ENCODE measurements at regions not wholly inside any gene's neighbourhood (a gene's known extent, or its start where the extent isn't known, plus 50 kb on each side); places are given as distances from the start of the nearest gene placed in this dataset.
"Not testable (repeated sequence)": the region's sequence is repeated elsewhere in the genome, so short reads cannot be mapped to it uniquely, and the experiment has no call there.

- peaks cover 0 to 3% (median 0%) of the 10 kb centered on the region in 8 donors for H3K9me3 ChIP-seq
- no peak for DNase-seq
- TF ChIP-seq CTCF (IDR thresholded peaks at IDR 0.05 in 8 of 11, conservative IDR thresholded peaks at IDR 0.05 in 3 of 11) (peak in 1 of 11 experiments; percentile 19), POLR2AphosphoS5 (IDR thresholded peaks at IDR 0.05) (no peak)
- intact Hi-C loops (cut with DNase I; ENCODE audit: low total_unique reads) = no loop called here
- WGBS, 5 donors = 10 to 25% (median 19%) methylated on average over 3 of the region's 3 CpGs
- no peaks in the 10 kb centered on the region for H3K4me1 ChIP-seq
- H3K27me3 ChIP-seq (replicated peaks in 1 of 7) = no peaks in the 10 kb centered on the region
- H3K36me3 ChIP-seq = no peaks in the 10 kb centered on the region
- no peak overlapping the region for H3K27ac ChIP-seq
- no peak overlapping the region for H3K4me3 ChIP-seq
Observed at GRCh38 chr4:188781655-188782054, 642.4 kb downstream of the TRIML1 start.

DNA sequence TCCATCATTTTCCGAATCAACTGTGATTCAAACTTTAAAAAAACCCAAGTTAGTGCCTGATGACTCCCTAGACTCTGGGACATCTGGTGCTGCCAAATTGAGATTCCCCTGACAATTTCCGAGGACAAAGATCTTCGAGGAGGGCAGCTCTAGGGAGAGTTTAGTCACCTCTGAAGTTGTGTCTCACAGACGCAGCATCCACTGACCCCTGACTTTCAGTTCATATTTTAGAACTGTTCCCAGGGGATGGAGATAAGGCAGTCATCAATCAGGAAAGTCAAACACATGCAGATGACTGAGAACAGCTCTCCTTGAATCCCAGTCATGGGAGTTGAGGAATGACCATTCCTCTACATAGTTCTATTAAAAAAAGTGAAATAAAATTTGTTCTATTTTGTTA is 643.9 kb downstream of the TRIML1 start:
- TF ChIP-seq POLR2A (IDR thresholded peaks at IDR 0.05) (no peak), POLR2AphosphoS5 (IDR thresholded peaks at IDR 0.05) (no peak), CTCF (IDR thresholded peaks at IDR 0.05 in 8 of 11, conservative IDR thresholded peaks at IDR 0.05 in 3 of 11) (no peak)
- no peaks in the 10 kb centered on the region for H3K4me1 ChIP-seq
- DNase-seq = no peak
- intact Hi-C loops (cut with DNase I; ENCODE audit: low total_unique reads) = no loop called here
- no peak overlapping the region for H3K27ac ChIP-seq
- no peaks in the 10 kb centered on the region for H3K36me3 ChIP-seq
- H3K4me3 ChIP-seq = no peak overlapping the region
- WGBS, 5 donors = 62 to 83% (median 79%) methylated on average over 4 of the region's 4 CpGs
- peaks cover 0 to 5% (median 0%) of the 10 kb centered on the region in 8 donors for H3K9me3 ChIP-seq
- no peaks in the 10 kb centered on the region for H3K27me3 ChIP-seq (replicated peaks in 1 of 7)

- WGBS, 5 donors = 79 to 90% (median 84%) methylated on average over 7 of the region's 7 CpGs
Observed at GRCh38 chr4:188783606-188784160, 644.4 kb downstream of the TRIML1 start.

DNA sequence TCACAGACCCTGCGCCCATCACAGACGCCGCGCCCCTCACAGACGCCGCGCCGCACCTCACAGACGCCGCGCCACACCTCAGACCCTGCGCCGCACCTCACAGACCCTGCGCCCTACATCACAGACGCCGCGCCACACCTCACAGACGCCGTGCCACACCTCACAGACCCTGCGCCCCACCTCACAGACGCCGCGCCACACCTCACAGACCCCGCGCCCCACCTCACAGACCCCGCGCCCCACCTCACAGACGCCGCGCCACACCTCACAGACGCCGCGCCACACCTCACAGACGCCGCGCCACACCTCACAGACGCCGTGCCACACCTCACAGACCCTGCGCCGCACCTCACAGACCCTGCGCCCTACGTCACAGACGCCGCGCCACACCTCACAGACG is 657.4 kb downstream of the TRIML1 start:
- H3K27me3 ChIP-seq (replicated peaks in 1 of 7); H3K4me1 ChIP-seq; H3K27ac ChIP-seq; intact Hi-C loops (cut with DNase I; ENCODE audit: low total_unique reads); H3K4me3 ChIP-seq; DNase-seq; H3K36me3 ChIP-seq: not testable (repeated sequence)
- 90 to 96% (median 92%) methylated on average over 35 to 46 of the region's 46 CpGs for WGBS, 5 donors
- peaks cover 0 to 35% (median 13%) of the 10 kb centered on the region in 8 donors for H3K9me3 ChIP-seq

More at GRCh38 chr4:188783606-188784160, 644.4 kb downstream of the TRIML1 start:
- H3K27me3 ChIP-seq (replicated peaks in 1 of 7) = no peaks in the 10 kb centered on the region
- TF ChIP-seq POLR2A (IDR thresholded peaks at IDR 0.05) (no peak), CTCF (IDR thresholded peaks at IDR 0.05 in 8 of 11, conservative IDR thresholded peaks at IDR 0.05 in 3 of 11) (no peak), POLR2AphosphoS5 (IDR thresholded peaks at IDR 0.05) (no peak)
- H3K9me3 ChIP-seq = peaks cover 0 to 5% (median 0%) of the 10 kb centered on the region in 8 donors
- H3K4me1 ChIP-seq = no peaks in the 10 kb centered on the region
- no peak overlapping the region for H3K4me3 ChIP-seq
- intact Hi-C loops (cut with DNase I; ENCODE audit: low total_unique reads) = no loop called here
- no peak for DNase-seq
- H3K36me3 ChIP-seq = no peaks in the 10 kb centered on the region
- H3K27ac ChIP-seq = no peak overlapping the region

- H3K4me1 ChIP-seq; intact Hi-C loops (cut with DNase I; ENCODE audit: low total_unique reads); H3K27me3 ChIP-seq (replicated peaks in 1 of 7); H3K27ac ChIP-seq; H3K36me3 ChIP-seq; DNase-seq; H3K4me3 ChIP-seq: not testable (repeated sequence)
- WGBS, 5 donors = 84 to 95% (median 90%) methylated on average over 18 to 32 of the region's 32 CpGs
- peaks cover 0 to 35% (median 13%) of the 10 kb centered on the region in 8 donors for H3K9me3 ChIP-seq
Observed at GRCh38 chr4:188797011-188797410, 657.8 kb downstream of the TRIML1 start.

Data from spleen (tissue), 11 donors.